GM06990 (cell line): ENCODE measurements at regions not wholly inside any gene's neighbourhood (a gene's known extent, or its start where the extent isn't known, plus 50 kb on each side); places are given as distances from the start of the nearest gene placed in this dataset.

Experiments
- DNase-seq: peaks from one replicate; pipeline ENCODE4 v3.0.0-alpha.2; 2011; ENCODE audit not compliant: insufficient read length; ENCODE audit errors: extremely low read depth
- H3K27me3 ChIP-seq: replicated peaks from 2 replicates; pipeline ENCODE4 v1.6.0; 2011; ENCODE audit warnings: low read length; ENCODE audit not compliant: control insufficient read depth, insufficient read depth
- H3K36me3 ChIP-seq: 2 replicates; pipeline ENCODE4 v1.5.1; 2011; ENCODE audit warnings: low read length; ENCODE audit not compliant: control insufficient read depth, insufficient read depth
- H3K4me3 ChIP-seq: replicated peaks from 2 replicates; pipeline ENCODE4 v1.5.1; 2011; ENCODE audit warnings: low read depth, mild to moderate bottlenecking, control low read depth, low read length
- TF ChIP-seq, protein P1 (sequence below): IDR thresholded peaks from 2 replicates; pipeline ENCODE4 v1.5.1; 2011; ENCODE audit warnings: low read length, control low read depth, mild to moderate bottlenecking, inconsistent platforms; ENCODE audit not compliant: insufficient read depth, poor library complexity, severe bottlenecking

DNA sequence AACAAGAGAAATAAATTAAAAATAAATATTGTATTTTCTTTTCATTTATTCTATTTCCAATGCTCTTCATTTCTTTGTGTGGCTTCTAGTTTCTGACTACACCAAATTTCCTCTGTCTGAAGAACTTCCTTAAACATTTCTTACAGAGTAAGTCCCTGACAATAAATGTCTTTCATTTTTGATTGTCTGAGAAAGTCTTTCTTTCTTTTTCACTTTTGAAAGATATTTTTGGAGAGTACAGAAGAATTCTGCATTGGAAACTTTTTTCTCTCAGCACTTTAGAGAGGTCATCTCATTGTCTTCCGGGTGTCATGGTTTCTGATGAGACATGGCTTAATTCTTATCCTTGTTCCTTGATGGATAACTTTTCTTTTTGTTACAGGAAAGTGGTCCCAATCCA is 119.6 kb downstream of the MOBP start:
- Histone ChIP-seq H3K4me3 (no peak overlapping the region), H3K36me3 (no peaks in the 10 kb centered on the region), H3K27me3 (no peaks in the 10 kb centered on the region)
- TF ChIP-seq, protein P1, sequence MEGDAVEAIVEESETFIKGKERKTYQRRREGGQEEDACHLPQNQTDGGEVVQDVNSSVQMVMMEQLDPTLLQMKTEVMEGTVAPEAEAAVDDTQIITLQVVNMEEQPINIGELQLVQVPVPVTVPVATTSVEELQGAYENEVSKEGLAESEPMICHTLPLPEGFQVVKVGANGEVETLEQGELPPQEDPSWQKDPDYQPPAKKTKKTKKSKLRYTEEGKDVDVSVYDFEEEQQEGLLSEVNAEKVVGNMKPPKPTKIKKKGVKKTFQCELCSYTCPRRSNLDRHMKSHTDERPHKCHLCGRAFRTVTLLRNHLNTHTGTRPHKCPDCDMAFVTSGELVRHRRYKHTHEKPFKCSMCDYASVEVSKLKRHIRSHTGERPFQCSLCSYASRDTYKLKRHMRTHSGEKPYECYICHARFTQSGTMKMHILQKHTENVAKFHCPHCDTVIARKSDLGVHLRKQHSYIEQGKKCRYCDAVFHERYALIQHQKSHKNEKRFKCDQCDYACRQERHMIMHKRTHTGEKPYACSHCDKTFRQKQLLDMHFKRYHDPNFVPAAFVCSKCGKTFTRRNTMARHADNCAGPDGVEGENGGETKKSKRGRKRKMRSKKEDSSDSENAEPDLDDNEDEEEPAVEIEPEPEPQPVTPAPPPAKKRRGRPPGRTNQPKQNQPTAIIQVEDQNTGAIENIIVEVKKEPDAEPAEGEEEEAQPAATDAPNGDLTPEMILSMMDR = no peak
- DNase-seq = no peak

DNA sequence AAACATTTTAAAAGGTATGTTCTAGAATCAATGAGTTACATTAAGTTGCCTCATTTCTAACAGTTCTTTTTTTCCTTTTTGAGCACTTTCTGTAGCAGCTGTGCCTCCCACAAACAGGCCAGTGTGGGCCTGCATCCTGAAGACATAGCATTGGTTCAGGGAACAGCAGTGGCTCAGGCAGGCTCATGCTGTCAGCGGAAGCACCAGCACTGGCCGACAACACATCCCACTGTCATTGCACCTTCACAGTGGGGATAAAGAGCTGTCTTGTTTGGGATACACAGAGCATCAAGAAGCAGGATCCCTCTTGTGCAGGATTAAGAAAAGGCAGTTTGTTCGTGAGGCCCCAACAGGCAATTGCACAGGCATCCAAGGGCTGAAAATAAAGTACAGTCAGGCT is 123.3 kb downstream of the MOBP start:
- Histone ChIP-seq H3K4me3 (no peak overlapping the region), H3K27me3 (no peaks in the 10 kb centered on the region), H3K36me3 (no peaks in the 10 kb centered on the region)
- no peak for DNase-seq
- TF ChIP-seq, protein P1 = no peak

DNA sequence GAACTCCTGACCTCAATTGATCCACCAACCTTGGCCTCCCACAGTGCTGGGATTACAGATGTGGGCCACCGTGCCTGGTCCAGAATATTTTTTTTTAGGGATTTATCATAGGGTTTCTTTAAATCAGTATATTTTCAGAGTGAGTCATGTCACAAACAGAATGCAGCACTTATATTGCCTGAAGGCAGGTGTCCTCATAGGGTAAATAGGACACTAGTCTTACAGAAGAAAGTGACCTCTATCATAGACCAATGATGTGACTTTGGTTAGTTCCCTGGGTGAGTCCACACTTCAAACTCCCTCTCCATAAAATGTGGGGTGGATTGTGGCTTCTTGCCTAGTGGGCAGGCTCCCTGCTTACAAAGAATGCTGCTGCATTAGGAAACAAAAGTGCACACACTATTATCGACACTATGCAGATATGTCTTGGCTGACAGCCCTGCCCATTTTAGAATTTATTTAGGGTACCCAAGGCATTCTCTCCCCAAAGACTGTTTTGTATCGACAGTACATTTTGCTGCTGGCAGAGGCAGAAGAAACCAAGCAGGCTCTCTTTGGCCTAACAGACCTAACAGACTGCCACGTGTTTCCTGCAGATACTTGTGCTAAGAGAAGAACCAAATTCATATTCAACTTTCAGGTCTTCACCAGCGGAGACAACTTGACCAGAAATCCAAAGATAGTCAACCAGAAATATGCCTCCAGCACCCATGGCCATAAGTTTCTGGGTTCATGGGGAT is 125.0 kb downstream of the MOBP start:
- no peak overlapping the region for H3K4me3 ChIP-seq
- no peaks in the 10 kb centered on the region for H3K36me3 ChIP-seq
- TF ChIP-seq, protein P1 = no peak
- DNase-seq = no peak
- H3K27me3 ChIP-seq = no peaks in the 10 kb centered on the region

DNA sequence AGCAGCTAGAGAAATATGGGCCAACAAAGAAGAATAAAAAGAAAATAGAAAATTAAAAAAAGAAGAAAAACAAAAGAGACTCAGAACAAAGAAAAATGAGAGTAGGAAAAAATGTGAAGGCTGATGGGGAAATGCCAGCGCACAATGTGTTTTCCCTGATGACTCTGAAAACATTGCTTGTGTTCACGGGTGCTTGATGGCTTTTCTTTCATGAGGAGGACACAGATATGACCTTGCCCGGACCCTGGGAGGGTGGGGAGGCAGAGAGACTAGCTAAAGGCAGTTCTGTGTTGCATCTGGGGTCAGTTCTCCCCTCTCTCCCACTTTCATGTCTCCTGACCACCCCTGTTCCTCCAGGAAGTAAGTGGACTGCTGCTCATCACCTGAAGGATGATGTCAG is 125.9 kb downstream of the MOBP start:
- Histone ChIP-seq H3K27me3 (no peaks in the 10 kb centered on the region), H3K36me3 (no peaks in the 10 kb centered on the region), H3K4me3 (no peak overlapping the region)
- TF ChIP-seq, protein P1 = no peak
- no peak for DNase-seq

DNA sequence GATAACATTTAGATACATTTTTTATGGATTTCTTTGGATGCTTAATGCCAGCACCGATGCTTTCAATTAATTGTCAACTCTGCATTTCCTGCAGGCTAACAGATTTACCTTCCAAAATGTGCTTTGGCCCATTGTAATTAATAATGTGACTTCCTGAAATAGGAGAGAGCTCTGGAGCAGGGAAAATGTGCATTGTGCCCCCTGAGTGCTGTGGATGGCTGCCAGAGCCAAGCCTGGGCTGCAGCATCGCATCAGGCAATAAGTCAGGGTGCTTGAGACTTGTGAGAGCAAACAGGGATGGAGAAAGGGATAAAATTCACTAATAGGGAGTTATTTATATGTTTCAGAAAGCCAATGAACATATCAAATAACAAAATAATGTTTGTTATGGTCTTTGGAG is 133.8 kb downstream of the MOBP start:
- DNase-seq = no peak
- H3K27me3 ChIP-seq = no peaks in the 10 kb centered on the region
- H3K4me3 ChIP-seq = no peak overlapping the region
- TF ChIP-seq, protein P1 = no peak
- H3K36me3 ChIP-seq = no peaks in the 10 kb centered on the region

DNA sequence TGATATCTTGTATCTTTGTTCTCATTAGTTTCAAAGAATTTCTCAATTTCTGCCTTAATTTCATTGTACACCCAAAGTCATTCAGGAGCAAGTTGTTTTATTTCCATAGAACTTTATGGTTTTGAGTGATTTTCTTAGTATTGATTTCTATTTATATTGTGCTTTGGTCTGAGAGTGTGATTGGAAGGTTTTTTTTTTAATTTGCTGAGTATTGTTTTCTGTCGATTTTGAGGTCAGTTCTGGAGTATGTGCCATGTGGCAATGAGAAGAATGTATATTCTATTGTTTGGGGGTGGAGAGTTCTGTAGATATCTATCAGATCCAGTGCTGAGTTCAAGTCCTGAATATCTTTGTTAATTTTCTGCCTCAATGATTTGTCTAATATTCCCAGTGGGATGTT is 138.4 kb downstream of the MOBP start:
- TF ChIP-seq, protein P1 = no peak
- H3K27me3 ChIP-seq = no peaks in the 10 kb centered on the region
- DNase-seq = no peak
- H3K4me3 ChIP-seq = no peak overlapping the region
- H3K36me3 ChIP-seq = no peaks in the 10 kb centered on the region
